ENCODE measurements at regions not wholly inside any gene's neighbourhood (a gene's known extent, or its start where the extent isn't known, plus 50 kb on each side); places are given as distances from the start of the nearest gene placed in this dataset.

DNA sequence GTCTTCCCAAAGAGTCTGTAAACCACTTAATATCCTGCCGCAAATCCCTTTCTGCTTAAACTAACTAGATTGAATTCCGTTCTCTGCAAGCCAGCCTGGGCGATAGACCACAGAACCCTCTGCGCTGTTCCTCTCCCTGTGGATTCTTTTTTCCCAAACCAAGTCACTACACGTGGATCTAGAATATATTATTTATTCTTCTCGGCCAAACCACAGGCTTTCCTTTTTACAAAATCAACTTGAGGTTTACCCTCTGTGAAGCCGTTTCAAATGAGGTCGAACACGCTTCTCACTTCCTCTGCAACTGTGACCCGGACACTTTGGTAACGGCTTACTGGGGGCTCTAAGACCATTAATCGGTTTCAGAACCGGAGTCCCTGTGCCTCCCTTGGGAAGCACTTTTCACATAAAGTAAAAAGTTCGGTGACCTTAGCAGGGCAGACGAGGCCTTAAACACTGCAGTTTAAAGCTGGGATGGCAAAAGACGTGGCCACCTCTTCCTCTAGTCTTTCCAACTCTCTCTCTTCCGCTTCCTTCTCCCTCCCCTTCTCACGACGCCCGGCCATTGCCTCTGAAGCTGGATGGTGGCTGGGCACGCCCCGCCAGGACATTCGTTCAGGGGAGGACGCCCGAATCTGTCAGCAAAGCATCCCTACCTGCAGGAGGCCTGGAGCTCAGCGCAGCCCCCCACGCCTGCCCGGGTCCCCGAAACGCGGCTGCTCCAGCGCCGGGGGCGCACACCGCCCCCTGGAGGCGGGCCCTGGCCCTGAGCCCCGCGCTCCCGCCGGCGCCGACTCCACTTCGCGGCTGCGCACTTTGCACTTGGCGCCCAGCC, 55.0 kb upstream of the FOXC1 start:
- H3K4me1 ChIP-seq, result no peaks in the 10 kb centered on the region
- no peaks in the 10 kb centered on the region for H3K27me3 ChIP-seq (ENCODE audit: control insufficient read depth, insufficient read depth, low read length)
- H3K4me2 ChIP-seq (ENCODE audit: low read length), result no peak overlapping the region
- peak overlapping the region; percentile 42 for H2AFZ ChIP-seq
- H3K4me3 ChIP-seq (ENCODE audit: low read depth, low read length), result peak overlapping the region; percentile 9
- no peak overlapping the region for H3K27ac ChIP-seq
- H3K79me2 ChIP-seq, result no peaks in the 10 kb centered on the region
- TF ChIP-seq, protein P1, sequence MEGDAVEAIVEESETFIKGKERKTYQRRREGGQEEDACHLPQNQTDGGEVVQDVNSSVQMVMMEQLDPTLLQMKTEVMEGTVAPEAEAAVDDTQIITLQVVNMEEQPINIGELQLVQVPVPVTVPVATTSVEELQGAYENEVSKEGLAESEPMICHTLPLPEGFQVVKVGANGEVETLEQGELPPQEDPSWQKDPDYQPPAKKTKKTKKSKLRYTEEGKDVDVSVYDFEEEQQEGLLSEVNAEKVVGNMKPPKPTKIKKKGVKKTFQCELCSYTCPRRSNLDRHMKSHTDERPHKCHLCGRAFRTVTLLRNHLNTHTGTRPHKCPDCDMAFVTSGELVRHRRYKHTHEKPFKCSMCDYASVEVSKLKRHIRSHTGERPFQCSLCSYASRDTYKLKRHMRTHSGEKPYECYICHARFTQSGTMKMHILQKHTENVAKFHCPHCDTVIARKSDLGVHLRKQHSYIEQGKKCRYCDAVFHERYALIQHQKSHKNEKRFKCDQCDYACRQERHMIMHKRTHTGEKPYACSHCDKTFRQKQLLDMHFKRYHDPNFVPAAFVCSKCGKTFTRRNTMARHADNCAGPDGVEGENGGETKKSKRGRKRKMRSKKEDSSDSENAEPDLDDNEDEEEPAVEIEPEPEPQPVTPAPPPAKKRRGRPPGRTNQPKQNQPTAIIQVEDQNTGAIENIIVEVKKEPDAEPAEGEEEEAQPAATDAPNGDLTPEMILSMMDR (IDR thresholded peaks at IDR 0.05), result no peak
- no peaks in the 10 kb centered on the region for H3K9me3 ChIP-seq (ENCODE audit: control insufficient read depth, low read length)
- no peaks in the 10 kb centered on the region for H3K36me3 ChIP-seq (ENCODE audit: control insufficient read depth, insufficient read depth, low read length)
- H3K9ac ChIP-seq, result no peak overlapping the region

DNA sequence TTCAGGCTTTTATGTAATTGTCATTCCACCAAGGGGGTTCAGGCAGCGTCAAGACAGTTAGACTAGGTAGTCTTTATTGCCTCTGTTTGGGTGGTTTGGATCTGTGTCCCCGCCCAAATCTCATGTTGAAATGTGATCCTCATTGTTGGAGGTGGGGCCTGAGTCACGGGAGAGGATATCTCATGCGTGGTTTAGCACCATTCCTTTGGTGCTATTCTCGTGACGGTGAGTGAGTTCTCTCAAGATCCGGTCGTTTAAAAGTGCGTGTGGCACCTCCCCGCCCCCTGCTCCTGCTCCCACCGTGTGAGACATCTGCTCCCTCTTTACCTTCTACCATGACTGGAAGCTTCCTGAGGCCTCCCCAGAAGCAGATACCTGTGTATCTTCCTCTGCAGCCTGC, 51.3 kb upstream of the FOXC1 start:
- H3K9ac ChIP-seq, result no peak overlapping the region
- H3K4me2 ChIP-seq (ENCODE audit: low read length), result no peak overlapping the region
- H3K9me3 ChIP-seq (ENCODE audit: control insufficient read depth, low read length), result no peaks in the 10 kb centered on the region
- H3K27me3 ChIP-seq (ENCODE audit: control insufficient read depth, insufficient read depth, low read length), result no peaks in the 10 kb centered on the region
- H3K79me2 ChIP-seq, result no peaks in the 10 kb centered on the region
- no peaks in the 10 kb centered on the region for H3K36me3 ChIP-seq (ENCODE audit: control insufficient read depth, insufficient read depth, low read length)
- H2AFZ ChIP-seq, result no peak overlapping the region
- TF ChIP-seq, protein P1 (IDR thresholded peaks at IDR 0.05), result no peak
- H3K27ac ChIP-seq, result no peak overlapping the region
- H3K4me1 ChIP-seq, result no peaks in the 10 kb centered on the region
- H3K4me3 ChIP-seq (ENCODE audit: low read depth, low read length), result no peak overlapping the region

All from parathyroid adenoma (tissue), 2 donors.